KMS-11 (cell line): ENCODE measurements at regions not wholly inside any gene's neighbourhood (a gene's known extent, or its start where the extent isn't known, plus 50 kb on each side); places are given as distances from the start of the nearest gene placed in this dataset.

Source experiments
- H2AFZ ChIP-seq: fragments of 200-600 bp; sonication (generic); 2 replicates; pipeline ENCODE4 v1.6.1; 2016; ENCODE audit warnings: antibody characterized with exemption, mixed run types, low read depth
- H3K27ac ChIP-seq: fragments of 200-600 bp; sonication (generic); 2 replicates; pipeline ENCODE4 v1.6.1; 2016; ENCODE audit warnings: mild to moderate bottlenecking, mixed run types
- H3K27me3 ChIP-seq: fragments of 200-600 bp; sonication (generic); 2 replicates; pipeline ENCODE4 v1.6.1; 2017; ENCODE audit warnings: mild to moderate bottlenecking, low read depth, mixed run types, moderate library complexity; ENCODE audit not compliant: insufficient read depth
- H3K36me3 ChIP-seq: fragments of 200-600 bp; sonication (generic); 2 replicates; pipeline ENCODE4 v1.6.1; 2017; ENCODE audit warnings: mild to moderate bottlenecking, mixed run types; ENCODE audit not compliant: insufficient read depth
- H3K4me1 ChIP-seq: fragments of 200-600 bp; sonication (generic); 2 replicates; pipeline ENCODE4 v1.6.1; 2016; ENCODE audit warnings: mild to moderate bottlenecking, low read depth, mixed run types; ENCODE audit not compliant: poor library complexity, severe bottlenecking
- H3K4me2 ChIP-seq: fragments of 200-600 bp; sonication (generic); 2 replicates; pipeline ENCODE4 v1.7.0; 2016; ENCODE audit warnings: mild to moderate bottlenecking, mixed run types
- H3K4me3 ChIP-seq: fragments of 200-600 bp; sonication (generic); IDR thresholded peaks from 2 replicates; pipeline ENCODE4 v1.6.1; 2017; ENCODE audit warnings: low read depth, low read length, mixed read lengths; ENCODE audit not compliant: insufficient read depth
- H3K79me2 ChIP-seq: fragments of 200-600 bp; sonication (generic); 2 replicates; pipeline ENCODE4 v1.6.1; 2016; ENCODE audit warnings: low read depth, mixed run types; ENCODE audit not compliant: insufficient read depth
- H3K9ac ChIP-seq: fragments of 200-600 bp; sonication (generic); 2 replicates; pipeline ENCODE4 v1.6.1; 2016; ENCODE audit warnings: mild to moderate bottlenecking, mixed run types
- H4K20me1 ChIP-seq: fragments of 200-600 bp; sonication (generic); 2 replicates; pipeline ENCODE4 v1.6.1; 2016; ENCODE audit warnings: mild to moderate bottlenecking, mixed run types; ENCODE audit not compliant: insufficient read depth
- CTCF ChIP-seq: fragments of 200-600 bp; sonication (generic); conservative IDR thresholded peaks from 2 replicates; pipeline ENCODE4 v1.6.1; 2017; ENCODE audit warnings: low read depth, mild to moderate bottlenecking, antibody characterized with exemption, low read length, moderate library complexity, mixed read lengths

DNA sequence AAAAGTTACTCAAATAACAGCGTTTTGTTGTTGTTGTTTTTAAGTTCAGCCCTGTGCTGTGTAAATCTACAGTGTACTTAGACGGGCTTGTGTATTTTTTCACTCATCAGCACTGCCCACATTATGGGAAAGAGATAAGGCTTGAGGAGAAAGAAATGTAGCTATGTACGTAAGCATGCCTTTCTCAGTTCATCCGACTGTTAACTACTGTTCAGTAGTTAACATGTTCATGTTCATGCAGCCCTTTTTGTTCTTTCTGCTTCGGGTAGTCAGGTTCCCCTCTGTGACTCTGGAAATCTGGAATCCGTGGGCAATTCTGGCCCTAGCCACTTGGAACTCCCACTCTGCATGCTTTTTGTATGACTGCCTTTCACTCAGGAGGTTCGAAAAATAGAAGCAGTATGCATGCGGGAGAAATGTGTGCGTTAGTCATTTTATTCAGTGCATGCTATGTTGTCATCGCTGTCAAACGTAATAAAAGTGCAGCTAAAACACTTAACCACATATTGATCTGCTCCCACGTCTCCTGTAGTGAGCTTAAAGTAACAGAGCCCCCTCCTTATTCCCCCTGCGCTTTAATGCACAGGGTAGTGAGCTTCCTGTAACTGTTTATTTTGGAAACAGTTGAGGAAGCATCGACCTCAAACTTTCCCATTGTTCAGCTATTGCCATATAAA lies 283.1 kb upstream of the NR2F2 start:
- no peaks in the 10 kb centered on the region for H4K20me1 ChIP-seq
- TF ChIP-seq CTCF: no peak
- H3K4me1 ChIP-seq: peaks cover 1% of the 10 kb centered on the region
- no peaks in the 10 kb centered on the region for H3K79me2 ChIP-seq
- H3K9ac ChIP-seq: no peak overlapping the region
- no peaks in the 10 kb centered on the region for H3K27me3 ChIP-seq
- no peaks in the 10 kb centered on the region for H3K36me3 ChIP-seq
- no peak overlapping the region for H3K27ac ChIP-seq
- H2AFZ ChIP-seq: no peak overlapping the region
- no peak overlapping the region for H3K4me2 ChIP-seq
- H3K4me3 ChIP-seq: no peak overlapping the region

DNA sequence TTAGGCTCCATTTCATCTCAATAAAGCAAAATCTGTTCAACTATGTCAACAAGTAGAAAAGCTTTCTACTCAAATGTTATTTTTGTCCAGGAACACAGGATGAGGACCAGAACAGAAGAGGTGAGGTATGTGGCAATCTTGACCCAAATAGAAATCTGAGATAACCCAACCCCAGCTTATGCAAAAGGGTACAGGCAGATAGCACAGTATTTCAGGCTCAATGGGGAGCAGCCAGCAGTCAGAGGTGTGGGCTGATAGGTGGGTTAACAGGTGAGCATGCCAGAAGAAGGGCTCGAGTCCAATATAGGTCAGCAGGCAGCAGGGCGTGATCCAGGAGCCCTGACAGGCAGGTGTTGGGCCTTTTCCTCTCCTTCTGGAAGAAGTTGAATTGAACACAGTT lies 281.2 kb upstream of the NR2F2 start:
- H4K20me1 ChIP-seq: no peaks in the 10 kb centered on the region
- H2AFZ ChIP-seq: no peak overlapping the region
- H3K4me3 ChIP-seq: no peak overlapping the region
- H3K27me3 ChIP-seq: no peaks in the 10 kb centered on the region
- H3K9ac ChIP-seq: no peak overlapping the region
- H3K79me2 ChIP-seq: no peaks in the 10 kb centered on the region
- H3K36me3 ChIP-seq: no peaks in the 10 kb centered on the region
- no peak for TF ChIP-seq CTCF
- H3K4me2 ChIP-seq: no peak overlapping the region
- H3K4me1 ChIP-seq: peaks cover 19% of the 10 kb centered on the region
- H3K27ac ChIP-seq: no peak overlapping the region

GRCh38 chr15:96049766-96050165 lies 280.7 kb upstream of the NR2F2 start:
- TF ChIP-seq CTCF: no peak

DNA sequence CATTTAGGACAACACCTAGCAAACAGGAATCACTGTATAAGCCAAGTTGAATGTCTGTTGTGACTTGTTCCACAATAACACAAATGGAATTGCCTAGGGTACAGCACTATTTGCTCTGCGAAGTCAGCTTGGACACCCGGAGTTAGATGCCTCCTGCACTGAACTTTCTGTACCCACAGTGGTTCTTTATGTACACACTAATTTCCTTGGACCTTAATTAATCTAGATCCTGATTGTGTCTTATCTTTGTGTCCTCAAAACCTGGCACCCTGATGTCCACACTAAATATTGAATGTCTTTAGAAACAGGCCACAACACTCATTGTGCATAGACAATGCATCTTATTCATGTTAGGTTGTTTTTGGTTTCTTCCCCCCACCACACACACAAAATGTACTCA lies 278.9 kb upstream of the NR2F2 start:
- Histone ChIP-seq H4K20me1 (no peaks in the 10 kb centered on the region), H3K4me1 (peaks cover 29% of the 10 kb centered on the region), H3K27me3 (no peaks in the 10 kb centered on the region), H3K4me3 (no peak overlapping the region), H2AFZ (no peak overlapping the region), H3K36me3 (no peaks in the 10 kb centered on the region), H3K9ac (no peak overlapping the region), H3K79me2 (no peaks in the 10 kb centered on the region), H3K4me2 (no peak overlapping the region), H3K27ac (no peak overlapping the region)
- TF ChIP-seq CTCF: no peak

More at GRCh38 chr15:96049766-96050165, 280.7 kb upstream of the NR2F2 start:
- Histone ChIP-seq H3K4me3 (no peak overlapping the region), H3K9ac (no peak overlapping the region), H3K27ac (no peak overlapping the region), H3K4me2 (no peak overlapping the region), H3K36me3 (no peaks in the 10 kb centered on the region), H3K27me3 (no peaks in the 10 kb centered on the region), H4K20me1 (no peaks in the 10 kb centered on the region), H3K4me1 (peaks cover 24% of the 10 kb centered on the region), H2AFZ (no peak overlapping the region), H3K79me2 (no peaks in the 10 kb centered on the region)
